CD14-positive monocyte (primary cell): ENCODE measurements at regions not wholly inside any gene's neighbourhood (a gene's known extent, or its start where the extent isn't known, plus 50 kb on each side); places are given as distances from the start of the nearest gene placed in this dataset.
"Not testable (repeated sequence)": the region's sequence is repeated elsewhere in the genome, so short reads cannot be mapped to it uniquely, and the experiment has no call there.

Experiments
- DNase-seq, 3 donors: peaks; one replicate each; pipeline ENCODE4 v3.0.0-alpha.2; 2011 to 2022
- H2AFZ ChIP-seq: 2 replicates; pipeline ENCODE4 v1.6.0; 2012; ENCODE audit warnings: mild to moderate bottlenecking, low read depth, low read length, inconsistent platforms; ENCODE audit not compliant: insufficient read depth, poor library complexity, severe bottlenecking
- H3K27ac ChIP-seq, 2 donors: 1 replicate in 1 of 2; 2 replicates in 1 of 2; pipeline ENCODE4 v1.5.1; 2012 to 2013; ENCODE audit warnings: low read length in 2 of 2, control low read depth in 1 of 2, inconsistent platforms in 1 of 2, low read depth in 1 of 2, mild to moderate bottlenecking in 1 of 2
- H3K27me3 ChIP-seq, 2 donors: one replicate each; pipeline versions ENCODE4 v1.6.0 to v1.6.1; 2011 to 2013; ENCODE audit warnings: low read length in 2 of 2; ENCODE audit not compliant: control insufficient read depth in 2 of 2, insufficient read depth in 2 of 2
- H3K36me3 ChIP-seq, 2 donors: replicated peaks in 1 of 2; 1 replicate in 1 of 2; 2 replicates in 1 of 2; pipeline versions ENCODE4 v1.5.1 to v1.6.1; 2012 to 2013; ENCODE audit warnings: low read length in 2 of 2, control low read depth in 1 of 2, inconsistent platforms in 1 of 2, mild to moderate bottlenecking in 1 of 2; ENCODE audit not compliant: insufficient read depth in 2 of 2, control insufficient read depth in 1 of 2
- H3K4me1 ChIP-seq, 2 donors: 1 replicate in 1 of 2; 2 replicates in 1 of 2; pipeline versions ENCODE4 v1.5.1 to v1.6.1; 2012 to 2013; ENCODE audit warnings: low read length in 2 of 2, control low read depth in 1 of 2, inconsistent platforms in 1 of 2, mild to moderate bottlenecking in 1 of 2, moderate library complexity in 1 of 2; ENCODE audit not compliant: insufficient read depth in 2 of 2, control insufficient read depth in 1 of 2
- H3K4me2 ChIP-seq: replicated peaks from 2 replicates; pipeline ENCODE3; 2012; ENCODE audit warnings: low read length, moderate library complexity, mild to moderate bottlenecking; ENCODE audit not compliant: poor library complexity, severe bottlenecking; ENCODE audit errors: extremely low read depth
- H3K4me3 ChIP-seq, 3 experiments: fragments of 200-600 bp in 1 of 3; sonication (generic) in 1 of 3; replicated peaks in 1 of 3; 1 replicate in 2 of 3; 2 replicates in 1 of 3; pipeline ENCODE4 v1.5.1; 2011 to 2013; ENCODE audit warnings: low read length in 3 of 3, mild to moderate bottlenecking in 3 of 3, control low read depth in 2 of 3, low read depth in 2 of 3, inconsistent platforms in 1 of 3, moderate library complexity in 1 of 3
- H3K79me2 ChIP-seq: 2 replicates; pipeline ENCODE4 v1.6.0; 2012; ENCODE audit warnings: mild to moderate bottlenecking, control low read depth, inconsistent platforms, low read length, moderate library complexity; ENCODE audit not compliant: insufficient read depth
- H3K9ac ChIP-seq: 2 replicates; pipeline ENCODE4 v1.6.0; 2017; ENCODE audit warnings: low read length, mild to moderate bottlenecking; ENCODE audit not compliant: insufficient read depth, poor library complexity, severe bottlenecking
- H3K9me3 ChIP-seq, 2 donors: replicated peaks in 1 of 2; 1 replicate in 1 of 2; 2 replicates in 1 of 2; pipeline versions ENCODE4 v1.5.1 to v1.6.1; 2012 to 2013; ENCODE audit warnings: low read length in 2 of 2, control low read depth in 1 of 2; ENCODE audit not compliant: control insufficient read depth in 1 of 2, insufficient read depth in 1 of 2
- H4K20me1 ChIP-seq: 2 replicates; pipeline ENCODE4 v1.6.0; 2012; ENCODE audit warnings: mild to moderate bottlenecking, low read length, control low read depth, moderate library complexity; ENCODE audit not compliant: insufficient read depth
- H3K27ac Mint-ChIP-seq, 7 donors: one replicate each; pipeline ENCODE4 v1.8.0; 2020; ENCODE audit warnings: mild to moderate bottlenecking in 7 of 7, mixed read lengths in 7 of 7, moderate library complexity in 6 of 7, inconsistent platforms in 2 of 7
- H3K27me3 Mint-ChIP-seq, 3 donors: one replicate each; pipeline ENCODE4 v1.8.0; 2021 to 2022; ENCODE audit warnings: low read depth in 3 of 3, mild to moderate bottlenecking in 3 of 3, mixed read lengths in 3 of 3, moderate library complexity in 3 of 3, inconsistent platforms in 1 of 3
- H3K36me3 Mint-ChIP-seq, 2 donors: one replicate each; pipeline ENCODE4 v1.8.0; 2020; ENCODE audit warnings: mixed read lengths in 2 of 2, inconsistent platforms in 1 of 2, mild to moderate bottlenecking in 1 of 2
- H3K4me1 Mint-ChIP-seq: one replicate; pipeline ENCODE4 v1.8.0; 2020; ENCODE audit warnings: mild to moderate bottlenecking, mixed read lengths
- H3K4me3 Mint-ChIP-seq, 2 donors: one replicate each; pipeline ENCODE4 v1.8.0; 2020; ENCODE audit warnings: mild to moderate bottlenecking in 2 of 2, mixed read lengths in 2 of 2, moderate library complexity in 1 of 2
- H3K9me3 Mint-ChIP-seq, 7 donors: one replicate each; pipeline ENCODE4 v1.8.0; 2020 to 2022; ENCODE audit warnings: mixed read lengths in 7 of 7, mild to moderate bottlenecking in 6 of 7, moderate library complexity in 6 of 7, inconsistent platforms in 2 of 7
- WGBS: methylation state at CpG from one replicate; pipeline ENCODE4 v1.1.5; 2013; ENCODE audit warnings: missing lambda C conversion rate; ENCODE audit not compliant: insufficient coverage; 5-methylcytosine and 5-hydroxymethylcytosine counted together
- intact Hi-C, 2 donors: fragments of 100-400 bp; cut with micrococcal nuclease; formaldehyde crosslinking; loops; one replicate each; pipeline versions ENCODE4 v1.15.0 to v1.15.1; 2023

DNA sequence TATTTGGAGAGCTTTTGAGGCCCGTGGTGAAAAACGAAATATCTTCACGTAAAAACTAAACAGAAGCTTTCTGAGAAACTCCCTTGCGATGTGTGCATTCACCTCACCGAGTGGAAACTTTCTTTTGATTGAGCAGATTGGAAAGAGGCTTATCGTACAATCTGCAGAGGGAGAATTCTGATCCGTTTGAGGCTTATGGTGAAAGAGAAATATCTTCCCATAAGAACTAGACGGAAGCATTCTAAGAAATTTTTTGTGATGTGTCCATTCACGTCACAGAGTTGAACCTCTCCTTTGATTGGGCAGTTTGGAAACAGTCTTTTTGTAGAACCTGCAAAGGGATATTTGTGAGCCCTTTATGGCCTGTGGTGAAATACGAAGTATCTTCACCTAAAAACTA lies 3040.3 kb downstream of the TUBA3C start:
- H3K79me2 ChIP-seq, H3K27ac Mint-ChIP-seq, H3K36me3 Mint-ChIP-seq, H3K4me2 ChIP-seq, H4K20me1 ChIP-seq, intact Hi-C loops, H2AFZ ChIP-seq, DNase-seq, H3K36me3 ChIP-seq, H3K4me3 Mint-ChIP-seq, H3K9me3 Mint-ChIP-seq, H3K4me1 Mint-ChIP-seq, H3K27ac ChIP-seq, H3K4me3 ChIP-seq, H3K27me3 ChIP-seq, H3K27me3 Mint-ChIP-seq, H3K4me1 ChIP-seq, H3K9ac ChIP-seq: not testable (repeated sequence)
- WGBS, result no CpG with 5 or more reads among the region's 10 CpGs
- peaks cover 0 to 27% of the 10 kb centered on the region in 2 donors for H3K9me3 ChIP-seq

DNA sequence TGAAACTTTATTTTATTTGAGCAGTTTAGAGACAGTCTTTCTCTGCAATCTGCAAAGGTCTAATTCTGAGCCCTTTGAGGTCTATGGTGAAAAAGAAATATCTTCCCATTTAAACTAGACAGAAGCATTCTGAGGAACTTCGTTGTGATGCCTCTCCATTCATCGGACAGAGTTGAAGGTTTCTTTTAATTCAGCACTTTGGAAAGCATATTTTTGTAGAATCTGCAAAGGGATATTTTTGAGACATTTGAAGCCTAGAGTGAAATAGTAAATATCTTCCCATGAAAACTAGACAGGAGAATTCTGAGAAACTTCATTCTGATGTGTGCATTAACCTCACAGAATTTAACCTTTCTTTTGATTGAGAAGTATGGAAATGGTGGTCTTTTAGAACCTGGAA lies 3044.8 kb downstream of the TUBA3C start:
- H3K4me3 Mint-ChIP-seq, H2AFZ ChIP-seq, H3K9ac ChIP-seq, H3K9me3 ChIP-seq, H4K20me1 ChIP-seq, H3K36me3 ChIP-seq, DNase-seq, H3K4me3 ChIP-seq, H3K4me2 ChIP-seq, H3K27me3 Mint-ChIP-seq, H3K4me1 Mint-ChIP-seq, H3K79me2 ChIP-seq, intact Hi-C loops, H3K36me3 Mint-ChIP-seq, H3K27ac ChIP-seq, H3K27ac Mint-ChIP-seq, H3K27me3 ChIP-seq, H3K4me1 ChIP-seq: not testable (repeated sequence)
- WGBS, result 54% methylated on average over 2 of the region's 2 CpGs
- H3K9me3 Mint-ChIP-seq, result peaks cover 0 to 12% (median 5%) of the 10 kb centered on the region in 7 donors

DNA sequence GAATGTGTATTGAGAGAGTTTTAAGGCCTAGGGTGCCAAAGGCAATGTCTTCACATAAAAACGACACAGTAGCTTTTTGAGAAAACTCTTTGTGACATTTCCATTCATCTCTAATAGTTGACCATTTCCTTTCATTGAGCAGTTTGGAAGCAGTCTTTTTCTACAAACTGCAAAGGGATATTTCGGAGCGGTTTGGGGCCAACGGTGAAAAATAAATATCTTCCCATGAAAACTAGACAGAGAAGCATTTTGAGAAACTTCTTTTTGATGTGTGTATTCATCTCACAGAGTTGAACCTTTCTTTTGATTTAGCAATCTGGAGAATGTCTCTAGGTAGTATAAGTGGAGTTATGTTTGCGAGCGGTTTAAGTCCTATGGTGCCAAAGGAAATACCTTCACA lies 3052.9 kb downstream of the TUBA3C start:
- DNase-seq, H3K79me2 ChIP-seq, H3K27ac Mint-ChIP-seq, H3K27ac ChIP-seq, H3K4me2 ChIP-seq, H3K27me3 Mint-ChIP-seq, H3K4me1 Mint-ChIP-seq, H4K20me1 ChIP-seq, H3K27me3 ChIP-seq, intact Hi-C loops, H2AFZ ChIP-seq, H3K4me1 ChIP-seq, H3K4me3 ChIP-seq, H3K4me3 Mint-ChIP-seq, H3K36me3 ChIP-seq, H3K36me3 Mint-ChIP-seq, H3K9ac ChIP-seq: not testable (repeated sequence)
- peaks cover 0 to 17% of the 10 kb centered on the region in 2 donors for H3K9me3 ChIP-seq
- peaks cover 2 to 15% (median 4%) of the 10 kb centered on the region in 7 donors for H3K9me3 Mint-ChIP-seq
- no CpG with 5 or more reads among the region's 6 CpGs for WGBS

DNA sequence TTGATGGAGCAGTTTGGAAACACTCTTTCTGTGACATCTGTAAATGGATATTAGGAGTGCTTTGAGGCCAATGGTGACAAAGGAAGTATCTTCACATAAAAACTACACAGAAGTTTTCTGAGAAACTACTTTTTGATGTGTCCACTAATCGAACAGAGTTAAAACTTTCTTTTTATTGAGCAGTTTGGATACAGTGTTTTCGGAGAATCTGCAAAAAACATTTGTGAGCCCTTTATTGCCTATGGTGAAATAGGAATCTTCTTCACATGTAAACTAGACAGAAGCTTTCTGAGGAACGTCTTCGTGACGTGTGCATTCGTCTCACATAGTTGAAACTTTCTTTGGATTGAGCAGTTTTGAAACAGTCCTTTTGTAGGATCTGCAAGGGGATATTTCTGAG lies 3068.2 kb downstream of the TUBA3C start:
- intact Hi-C loops, H3K27ac Mint-ChIP-seq, H4K20me1 ChIP-seq, H3K9ac ChIP-seq, H3K4me1 Mint-ChIP-seq, H3K27ac ChIP-seq, H3K27me3 Mint-ChIP-seq, H3K4me3 ChIP-seq, H2AFZ ChIP-seq, H3K79me2 ChIP-seq, H3K4me1 ChIP-seq, H3K4me2 ChIP-seq, H3K4me3 Mint-ChIP-seq, H3K36me3 ChIP-seq, H3K27me3 ChIP-seq, H3K36me3 Mint-ChIP-seq: not testable (repeated sequence)
- DNase-seq, result peak in 2 of 3 donors; percentile 3 to 5
- 31% methylated on average over 2 of the region's 6 CpGs for WGBS
- peaks cover 3 to 13% of the 10 kb centered on the region in 2 donors for H3K9me3 ChIP-seq
- peaks cover 0 to 11% (median 4%) of the 10 kb centered on the region in 7 donors for H3K9me3 Mint-ChIP-seq
